ENCODE measurements at regions not wholly inside any gene's neighbourhood (a gene's known extent, or its start where the extent isn't known, plus 50 kb on each side); places are given as distances from the start of the nearest gene placed in this dataset.

GRCh38 chr3:197367081-197367780 lies 68.8 kb upstream of the DLG1 start:
- 33 to 60% methylated on average over 1 of the region's 13 CpGs for WGBS, 2 donors (ENCODE audit: low coverage in 1 of 2)
- TF ChIP-seq POLR2AphosphoS5 (IDR thresholded peaks at IDR 0.05) (no peak), EP300 (IDR thresholded peaks at IDR 0.05) (no peak), CTCF (IDR thresholded peaks at IDR 0.05) (no peak), POLR2A (IDR thresholded peaks at IDR 0.05) (no peak)

GRCh38 chr3:197366301-197367044 lies 68.1 kb upstream of the DLG1 start:
- no peaks in the 10 kb centered on the region for H3K9me3 ChIP-seq
- TF ChIP-seq POLR2AphosphoS5 (IDR thresholded peaks at IDR 0.05) (peak; percentile 59), POLR2A (IDR thresholded peaks at IDR 0.05) (no peak), CTCF (IDR thresholded peaks at IDR 0.05) (no peak)
- WGBS, 2 donors (ENCODE audit: low coverage in 1 of 2), result 80 to 98% methylated on average over 5 to 10 of the region's 13 CpGs
- ATAC-seq, result no peak
- H3K36me3 ChIP-seq, result no peaks in the 10 kb centered on the region
- H3K27me3 ChIP-seq, result no peaks in the 10 kb centered on the region
- H3K27ac ChIP-seq, result peak overlapping the region in 1 of 4 donors; percentile 33
- H3K4me3 ChIP-seq, result no peak overlapping the region
- H3K4me1 ChIP-seq, result peaks cover 0 to 13% (median 0%) of the 10 kb centered on the region in 3 donors

More at GRCh38 chr3:197367081-197367780, 68.8 kb upstream of the DLG1 start:
- no peak for ATAC-seq
- Histone ChIP-seq H3K27ac (peak overlapping the region in 1 of 4 donors; percentile 33), H3K4me3 (no peak overlapping the region), H3K27me3 (no peaks in the 10 kb centered on the region), H3K36me3 (no peaks in the 10 kb centered on the region), H3K4me1 (peaks cover 0 to 13% (median 0%) of the 10 kb centered on the region in 3 donors), H3K9me3 (no peaks in the 10 kb centered on the region)

- 82 to 87% methylated on average over 4 of the region's 4 CpGs for WGBS, 2 donors (ENCODE audit: low coverage in 1 of 2)
- TF ChIP-seq EP300 (IDR thresholded peaks at IDR 0.05), result no peak
- no peak for TF ChIP-seq POLR2A (IDR thresholded peaks at IDR 0.05)
- TF ChIP-seq CTCF (IDR thresholded peaks at IDR 0.05), result no peak
- TF ChIP-seq POLR2AphosphoS5 (IDR thresholded peaks at IDR 0.05), result no peak
Observed at GRCh38 chr3:197365586-197365985, 67.2 kb upstream of the DLG1 start.

GRCh38 chr3:197364410-197365071 lies 66.1 kb upstream of the DLG1 start:
- Histone ChIP-seq H3K27ac (no peak overlapping the region), H3K4me1 (peaks cover 0 to 13% (median 0%) of the 10 kb centered on the region in 3 donors), H3K27me3 (no peaks in the 10 kb centered on the region), H3K4me3 (no peak overlapping the region), H3K9me3 (peaks cover 0 to 10% (median 0%) of the 10 kb centered on the region in 3 donors), H3K36me3 (no peaks in the 10 kb centered on the region)
- TF ChIP-seq POLR2A (IDR thresholded peaks at IDR 0.05), result no peak
- no peak for TF ChIP-seq CTCF (IDR thresholded peaks at IDR 0.05)
- TF ChIP-seq EP300 (IDR thresholded peaks at IDR 0.05), result no peak
- no peak for TF ChIP-seq POLR2AphosphoS5 (IDR thresholded peaks at IDR 0.05)
- 79 to 84% methylated on average over 3 to 5 of the region's 9 CpGs for WGBS, 2 donors (ENCODE audit: low coverage in 1 of 2)
- ATAC-seq, result no peak

More at GRCh38 chr3:197365586-197365985, 67.2 kb upstream of the DLG1 start:
- peaks cover 0 to 13% (median 0%) of the 10 kb centered on the region in 3 donors for H3K4me1 ChIP-seq
- no peak overlapping the region for H3K4me3 ChIP-seq
- no peaks in the 10 kb centered on the region for H3K27me3 ChIP-seq
- no peak overlapping the region for H3K27ac ChIP-seq
- H3K9me3 ChIP-seq, result no peaks in the 10 kb centered on the region
- no peak for ATAC-seq
- H3K36me3 ChIP-seq, result no peaks in the 10 kb centered on the region
